H1 (cell line): ENCODE measurements at regions not wholly inside any gene's neighbourhood (a gene's known extent, or its start where the extent isn't known, plus 50 kb on each side); places are given as distances from the start of the nearest gene placed in this dataset.

Experiments used
- CTCF ChIP-seq, 3 experiments: IDR thresholded peaks; 1 replicate in 2 of 3; 2 replicates in 1 of 3; pipeline versions ENCODE4 v1.5.1 to v1.6.1; 2011; ENCODE audit warnings: low read length in 3 of 3, mild to moderate bottlenecking in 3 of 3, inconsistent platforms in 2 of 3, low read depth in 1 of 3, moderate library complexity in 1 of 3; ENCODE audit not compliant: insufficient read depth in 1 of 3; ENCODE audit errors: control extremely low read depth in 1 of 3
- EGR1 ChIP-seq: IDR thresholded peaks from 2 replicates; pipeline ENCODE4 v1.6.1; 2011; ENCODE audit warnings: low read depth, low read length, borderline replicate concordance
- EP300 ChIP-seq, 2 experiments: IDR thresholded peaks; 1 replicate in 1 of 2; 2 replicates in 1 of 2; pipeline ENCODE4 v1.6.1; 2011 to 2012; ENCODE audit warnings: low read depth in 2 of 2, low read length in 2 of 2, mild to moderate bottlenecking in 2 of 2, borderline replicate concordance in 1 of 2, inconsistent platforms in 1 of 2, moderate library complexity in 1 of 2
- RFX5 ChIP-seq: IDR thresholded peaks from 2 replicates; pipeline ENCODE4 v1.6.1; 2011; ENCODE audit warnings: low read depth, low read length, improper control_type of control experiment, borderline replicate concordance
- SP4 ChIP-seq: IDR thresholded peaks from 2 replicates; pipeline ENCODE4 v1.6.1; 2012; ENCODE audit warnings: low read length, inconsistent platforms
- TCF12 ChIP-seq: IDR thresholded peaks from 2 replicates; pipeline ENCODE4 v1.6.1; 2011; ENCODE audit warnings: low read depth, mild to moderate bottlenecking, low read length
- TEAD4 ChIP-seq: IDR thresholded peaks from 2 replicates; pipeline ENCODE4 v1.6.1; 2012; ENCODE audit warnings: low read depth, low read length, inconsistent platforms, mixed read lengths

DNA sequence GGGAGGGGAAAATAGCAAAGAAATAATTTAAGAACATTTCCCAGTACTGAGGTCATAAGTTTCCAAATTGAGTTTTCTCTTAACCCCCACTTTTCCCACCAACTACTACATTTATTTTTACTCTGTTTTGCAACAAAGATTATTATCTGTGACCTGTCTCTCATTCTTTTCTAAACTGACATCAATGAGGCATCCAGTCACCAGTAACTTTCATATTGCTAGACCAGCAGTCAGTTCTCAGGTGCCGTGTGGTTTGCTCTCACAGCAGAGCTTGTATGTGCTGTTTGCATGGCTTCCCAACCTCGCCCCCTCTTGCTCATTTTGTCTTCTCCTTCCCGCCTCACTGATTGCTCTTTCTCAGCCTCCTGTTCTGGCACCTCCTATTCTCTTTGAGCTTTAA lies 1091.3 kb downstream of the TBC1D22A start:
- TF ChIP-seq CTCF (IDR thresholded peaks at IDR 0.05; ENCODE audit: control extremely low read depth in 1 of 3, insufficient read depth in 1 of 3, low read depth in 1 of 3, low read length in 3 of 3) (no peak), RFX5 (no peak), SP4 (no peak), EP300 (IDR thresholded peaks at IDR 0.05; ENCODE audit: borderline replicate concordance in 1 of 2, low read depth in 2 of 2, low read length in 2 of 2) (no peak), TCF12 (no peak), EGR1 (no peak), TEAD4 (no peak)
